HTR-8/SVneo (cell line): ENCODE measurements at regions not wholly inside any gene's neighbourhood (a gene's known extent, or its start where the extent isn't known, plus 50 kb on each side); places are given as distances from the start of the nearest gene placed in this dataset.

ENCODE experiments used
- DNase-seq: peaks from one replicate; pipeline ENCODE4 v3.0.0; 2011; ENCODE audit warnings: low spot score, mixed read lengths; ENCODE audit not compliant: insufficient read length
- FAIRE-seq: peaks from 2 replicates; lab custom pipeline; 2011; peaks lifted over from hg19 to GRCh38; lab: Jason Lieb, UNC

GRCh38 chr9:90259311-90260246, 383.0 kb downstream of the DIRAS2 start:
- FAIRE-seq (no peak), DNase-seq (no peak)

GRCh38 chr9:90261698-90262097, 380.9 kb downstream of the DIRAS2 start:
- FAIRE-seq, result no peak

GRCh38 chr9:90268613-90269012, 374.0 kb downstream of the DIRAS2 start:
- no peak for FAIRE-seq
- DNase-seq, result no peak

More at GRCh38 chr9:90261698-90262097, 380.9 kb downstream of the DIRAS2 start:
- DNase-seq, result no peak

GRCh38 chr9:90271707-90272106, 370.9 kb downstream of the DIRAS2 start:
- no peak for FAIRE-seq

GRCh38 chr9:90274725-90275124, 367.9 kb downstream of the DIRAS2 start:
- no peak for FAIRE-seq
- no peak for DNase-seq

More at GRCh38 chr9:90271707-90272106, 370.9 kb downstream of the DIRAS2 start:
- DNase-seq, result no peak

- DNase-seq, result no peak
Measured at GRCh38 chr9:90285946-90286345, 356.7 kb downstream of the DIRAS2 start.

GRCh38 chr9:90287567-90288274, 354.9 kb downstream of the DIRAS2 start:
- FAIRE-seq (no peak), DNase-seq (no peak)

More at GRCh38 chr9:90285946-90286345, 356.7 kb downstream of the DIRAS2 start:
- no peak for FAIRE-seq

- FAIRE-seq, result no peak
- no peak for DNase-seq
Measured at GRCh38 chr9:90288275-90288639, 354.4 kb downstream of the DIRAS2 start.

- FAIRE-seq, result no peak
Measured at GRCh38 chr9:90290716-90291485, 351.7 kb downstream of the DIRAS2 start.

GRCh38 chr9:90296539-90296938, 346.1 kb downstream of the DIRAS2 start:
- FAIRE-seq (no peak), DNase-seq (no peak)

More at GRCh38 chr9:90290716-90291485, 351.7 kb downstream of the DIRAS2 start:
- DNase-seq, result no peak

GRCh38 chr9:90299968-90300367, 342.7 kb downstream of the DIRAS2 start:
- DNase-seq (no peak), FAIRE-seq (no peak)

GRCh38 chr9:90300611-90301276, 341.9 kb downstream of the DIRAS2 start:
- no peak for DNase-seq
- FAIRE-seq, result no peak

GRCh38 chr9:90301277-90301653, 341.4 kb downstream of the DIRAS2 start:
- DNase-seq, result no peak
- FAIRE-seq, result no peak

GRCh38 chr9:90303655-90304054, 339.0 kb downstream of the DIRAS2 start:
- FAIRE-seq, result no peak

GRCh38 chr9:90306158-90306557, 336.5 kb downstream of the DIRAS2 start:
- DNase-seq, result no peak
- no peak for FAIRE-seq

More at GRCh38 chr9:90303655-90304054, 339.0 kb downstream of the DIRAS2 start:
- no peak for DNase-seq

- DNase-seq (no peak), FAIRE-seq (no peak)
Measured at GRCh38 chr9:90307167-90307833, 335.3 kb downstream of the DIRAS2 start.

GRCh38 chr9:90307891-90308290, 334.7 kb downstream of the DIRAS2 start:
- FAIRE-seq (no peak), DNase-seq (no peak)

GRCh38 chr9:90308691-90309090, 333.9 kb downstream of the DIRAS2 start:
- FAIRE-seq, result no peak
- DNase-seq, result no peak

- FAIRE-seq (no peak), DNase-seq (no peak)
Measured at GRCh38 chr9:90309809-90310520, 332.7 kb downstream of the DIRAS2 start.
